ENCODE measurements at regions not wholly inside any gene's neighbourhood (a gene's known extent, or its start where the extent isn't known, plus 50 kb on each side); places are given as distances from the start of the nearest gene placed in this dataset.

DNA sequence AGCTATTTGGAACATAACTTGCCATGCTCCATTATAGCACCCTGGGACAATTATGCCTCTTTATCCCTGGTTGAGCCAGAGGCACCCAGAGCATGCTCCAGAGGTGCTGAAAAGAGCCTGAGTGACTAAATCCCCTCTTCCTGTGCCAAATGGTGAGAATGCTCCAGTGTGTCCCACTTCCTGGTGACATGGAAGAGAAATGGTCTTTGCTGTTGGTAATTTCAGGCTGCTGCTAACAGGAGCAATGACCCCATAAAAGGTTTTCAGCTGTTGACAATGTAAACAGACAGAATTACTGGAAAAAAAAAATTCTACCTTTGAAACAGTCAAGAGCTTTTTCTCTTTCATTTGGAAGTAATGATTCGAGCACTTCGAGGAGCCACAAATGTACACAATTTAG, 341.8 kb downstream of the FGF9 start:
- H2BK5ac ChIP-seq (ENCODE audit: low read depth, low read length, poor library complexity, severe bottlenecking), result no peak overlapping the region
- H4K8ac ChIP-seq (ENCODE audit: low read depth in 2 of 2, low read length in 2 of 2), result no peak overlapping the region
- H3K23ac ChIP-seq (ENCODE audit: low read depth, low read length), result no peak overlapping the region
- TF ChIP-seq MAZ (IDR thresholded peaks at IDR 0.05; ENCODE audit: borderline replicate concordance, low read depth, low read length) (no peak), RFX5 (IDR thresholded peaks at IDR 0.05; ENCODE audit: low read depth, low read length) (no peak), MAFK (IDR thresholded peaks at IDR 0.05; ENCODE audit: low read depth, low read length) (no peak), BHLHE40 (IDR thresholded peaks at IDR 0.05; ENCODE audit: low read depth, low read length) (no peak), FOS (IDR thresholded peaks at IDR 0.05; ENCODE audit: low read depth, low read length) (no peak), SMC3 (IDR thresholded peaks at IDR 0.05; ENCODE audit: low read depth, low read length) (no peak), NFE2L2 (IDR thresholded peaks at IDR 0.05; ENCODE audit: low read depth, low read length) (no peak)
- TF ChIP-seq, protein P1, sequence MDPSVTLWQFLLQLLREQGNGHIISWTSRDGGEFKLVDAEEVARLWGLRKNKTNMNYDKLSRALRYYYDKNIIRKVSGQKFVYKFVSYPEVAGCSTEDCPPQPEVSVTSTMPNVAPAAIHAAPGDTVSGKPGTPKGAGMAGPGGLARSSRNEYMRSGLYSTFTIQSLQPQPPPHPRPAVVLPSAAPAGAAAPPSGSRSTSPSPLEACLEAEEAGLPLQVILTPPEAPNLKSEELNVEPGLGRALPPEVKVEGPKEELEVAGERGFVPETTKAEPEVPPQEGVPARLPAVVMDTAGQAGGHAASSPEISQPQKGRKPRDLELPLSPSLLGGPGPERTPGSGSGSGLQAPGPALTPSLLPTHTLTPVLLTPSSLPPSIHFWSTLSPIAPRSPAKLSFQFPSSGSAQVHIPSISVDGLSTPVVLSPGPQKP (IDR thresholded peaks at IDR 0.05; ENCODE audit: borderline replicate concordance, low read depth, low read length), result no peak
- H4K91ac ChIP-seq (ENCODE audit: insufficient read depth, low read depth, low read length), result no peak overlapping the region
- H4K5ac ChIP-seq (ENCODE audit: low read depth, low read length), result no peak overlapping the region
- DNase-seq (no peak), ATAC-seq (ENCODE audit: low read depth) (no peak)
- H3K27ac ChIP-seq (ENCODE audit: insufficient read depth, low read length), result no peak overlapping the region
- intact Hi-C loops (cut with micrococcal nuclease), result no loop called here
- no peaks in the 10 kb centered on the region for H3K79me1 ChIP-seq (ENCODE audit: low read depth in 1 of 2, low read length in 2 of 2)
- no peak overlapping the region for H3K56ac ChIP-seq (ENCODE audit: extremely low read depth, insufficient read depth, low read length)
- no peak overlapping the region for H2AK9ac ChIP-seq (replicated peaks; ENCODE audit: low read depth, low read length, poor library complexity)
- no peak overlapping the region for H2AFZ ChIP-seq (replicated peaks; ENCODE audit: low read length, poor library complexity)
- H3K27me3 ChIP-seq (ENCODE audit: control insufficient read depth, insufficient read depth, low read length), result no peaks in the 10 kb centered on the region
- H3K14ac ChIP-seq (replicated peaks; ENCODE audit: low read depth, low read length), result no peak overlapping the region
- no peak overlapping the region for H3K4ac ChIP-seq (ENCODE audit: low read depth, low read length)
- H2AK5ac ChIP-seq (ENCODE audit: low read depth, low read length), result no peak overlapping the region
- dilution Hi-C loops (cut with HindIII; ENCODE audit: low sequenced_read_pairs, unreplicated experiment), result no loop called here
- H2BK120ac ChIP-seq (ENCODE audit: low read depth, low read length), result no peak overlapping the region
- H3K4me2 ChIP-seq (ENCODE audit: low read depth, low read length), result no peak overlapping the region
- H3K4me3 ChIP-seq (ENCODE audit: insufficient read depth, low read depth, low read length), result no peak overlapping the region
- H3K9me3 ChIP-seq (ENCODE audit: control insufficient read depth, insufficient read depth, low read length), result peaks cover 2% of the 10 kb centered on the region
- H2BK20ac ChIP-seq (ENCODE audit: low read depth, low read length), result no peak overlapping the region; the same call in 1 of the 2 replicates
- H3K18ac ChIP-seq (ENCODE audit: low read depth, low read length), result no peak overlapping the region
- ChIA-PET POLR2A (ENCODE audit: unreplicated experiment) (no interaction called here), CTCF (interaction anchor here (1.0 kb wide), 1 partner anchor 337 kb away, joined by 3 read pairs; no protein-coding TSS in a partner anchor)
- no peak overlapping the region for H3K9ac ChIP-seq (ENCODE audit: low read depth, low read length)
- no peak overlapping the region for H2BK15ac ChIP-seq (ENCODE audit: low read depth, low read length)
- no peaks in the 10 kb centered on the region for H3K36me3 ChIP-seq (ENCODE audit: control insufficient read depth, insufficient read depth, low read length)
- H4K20me1 ChIP-seq (ENCODE audit: insufficient read depth, low read length), result no peaks in the 10 kb centered on the region
- WGBS, 2 experiments (ENCODE audit: extremely low coverage in 2 of 2, insufficient read length in 1 of 2), result no CpG with 5 or more reads among the region's 2 CpGs
- BruUV-seq (replicated peaks), result no TSS peak
- no peaks in the 10 kb centered on the region; the same call in 1 of the 2 replicates for H3K4me1 ChIP-seq (ENCODE audit: control insufficient read depth, insufficient read depth, low read length)
- in situ Hi-C loops (cut with MboI; ENCODE audit: low sequenced_read_pairs), result no loop called here
- no peaks in the 10 kb centered on the region for H3K9me1 ChIP-seq (ENCODE audit: insufficient read depth, low read length)
